C4-2B (cell line): ENCODE measurements at regions not wholly inside any gene's neighbourhood (a gene's known extent, or its start where the extent isn't known, plus 50 kb on each side); places are given as distances from the start of the nearest gene placed in this dataset.

Experiments
- H3K27ac ChIP-seq: fragments of 450-650 bp; 2 replicates; pipeline ENCODE4 v1.5.1; 2017
- CTCF ChIP-seq: fragments of 450-650 bp; conservative IDR thresholded peaks from 2 replicates; pipeline ENCODE4 v1.5.1; 2017; ENCODE audit warnings: mild to moderate bottlenecking
- ZFX ChIP-seq: fragments of 450-650 bp; IDR thresholded peaks from 2 replicates; pipeline ENCODE4 v1.6.1; 2017

- no peak overlapping the region for H3K27ac ChIP-seq
- no peak for TF ChIP-seq CTCF
- TF ChIP-seq ZFX, result no peak
These were observed 107.7 kb upstream of the PRKD1 start for GRCh38 chr14:30035361-30035760.

- TF ChIP-seq ZFX, result no peak
- TF ChIP-seq CTCF, result no peak
- H3K27ac ChIP-seq, result no peak overlapping the region
These were observed 118.1 kb upstream of the PRKD1 start for GRCh38 chr14:30045720-30046119.

- no peak overlapping the region for H3K27ac ChIP-seq
- TF ChIP-seq CTCF (no peak), ZFX (no peak)
These were observed 125.5 kb upstream of the PRKD1 start for GRCh38 chr14:30053103-30053502.

GRCh38 chr14:30054201-30054600 lies 126.6 kb upstream of the PRKD1 start:
- TF ChIP-seq ZFX (no peak), CTCF (no peak)
- H3K27ac ChIP-seq, result no peak overlapping the region

- H3K27ac ChIP-seq, result no peak overlapping the region
- no peak for TF ChIP-seq CTCF
- TF ChIP-seq ZFX, result no peak
These were observed 130.8 kb upstream of the PRKD1 start for GRCh38 chr14:30058401-30058800.

- TF ChIP-seq ZFX, result no peak
- no peak for TF ChIP-seq CTCF
- no peak overlapping the region for H3K27ac ChIP-seq
These were observed 136.1 kb upstream of the PRKD1 start for GRCh38 chr14:30063746-30064145.

- TF ChIP-seq CTCF (no peak), ZFX (no peak)
- H3K27ac ChIP-seq, result no peak overlapping the region
These were observed 136.8 kb upstream of the PRKD1 start for GRCh38 chr14:30064454-30064853.
